UCSD-AML1 (cell line): ENCODE measurements at regions not wholly inside any gene's neighbourhood (a gene's known extent, or its start where the extent isn't known, plus 50 kb on each side); places are given as distances from the start of the nearest gene placed in this dataset.

Source experiments
- DNase-seq: peaks from one replicate; lab custom pipeline; 2025; ENCODE audit not compliant: unreplicated experiment; lab: John Stamatoyannopoulos, UW

- DNase-seq: no peak
Measured at GRCh38 chr1:212525479-212526110, 83.0 kb upstream of the ATF3 start.

- no peak for DNase-seq
Measured at GRCh38 chr1:212526111-212526491, 82.5 kb upstream of the ATF3 start.

- DNase-seq: no peak
Measured at GRCh38 chr1:212528501-212528900, 80.1 kb upstream of the ATF3 start.

- no peak for DNase-seq
Measured at GRCh38 chr1:212529211-212529741, 79.3 kb upstream of the ATF3 start.

GRCh38 chr1:212531267-212531666, 77.3 kb upstream of the ATF3 start:
- no peak for DNase-seq

- no peak for DNase-seq
Measured at GRCh38 chr1:212531796-212532195, 76.8 kb upstream of the ATF3 start.

GRCh38 chr1:212532469-212533147, 76.0 kb upstream of the ATF3 start:
- no peak for DNase-seq

GRCh38 chr1:212533148-212533517, 75.4 kb upstream of the ATF3 start:
- no peak for DNase-seq

- DNase-seq: no peak
Measured at GRCh38 chr1:212536586-212536985, 72.0 kb upstream of the ATF3 start.

GRCh38 chr1:212537610-212538009, 71.0 kb upstream of the ATF3 start:
- DNase-seq: no peak

GRCh38 chr1:212539737-212540430, 68.7 kb upstream of the ATF3 start:
- no peak for DNase-seq

GRCh38 chr1:212542761-212543187, 65.8 kb upstream of the ATF3 start:
- DNase-seq: no peak

- DNase-seq: no peak
Measured at GRCh38 chr1:212544110-212544509, 64.5 kb upstream of the ATF3 start.

GRCh38 chr1:212545941-212546635, 62.5 kb upstream of the ATF3 start:
- DNase-seq: no peak

- no peak for DNase-seq
Measured at GRCh38 chr1:212549503-212550017, 59.0 kb upstream of the ATF3 start.

GRCh38 chr1:212551929-212552328, 56.6 kb upstream of the ATF3 start:
- DNase-seq: no peak

- DNase-seq: no peak
Measured at GRCh38 chr1:212553676-212554075, 54.9 kb upstream of the ATF3 start.

GRCh38 chr1:212554401-212554800, 54.2 kb upstream of the ATF3 start:
- no peak for DNase-seq

- no peak for DNase-seq
Measured at GRCh38 chr1:212555426-212555825, 53.1 kb upstream of the ATF3 start.

GRCh38 chr1:212556822-212557549, 51.6 kb upstream of the ATF3 start:
- DNase-seq: no peak
